ENCODE measurements at regions not wholly inside any gene's neighbourhood (a gene's known extent, or its start where the extent isn't known, plus 50 kb on each side); places are given as distances from the start of the nearest gene placed in this dataset.

DNA sequence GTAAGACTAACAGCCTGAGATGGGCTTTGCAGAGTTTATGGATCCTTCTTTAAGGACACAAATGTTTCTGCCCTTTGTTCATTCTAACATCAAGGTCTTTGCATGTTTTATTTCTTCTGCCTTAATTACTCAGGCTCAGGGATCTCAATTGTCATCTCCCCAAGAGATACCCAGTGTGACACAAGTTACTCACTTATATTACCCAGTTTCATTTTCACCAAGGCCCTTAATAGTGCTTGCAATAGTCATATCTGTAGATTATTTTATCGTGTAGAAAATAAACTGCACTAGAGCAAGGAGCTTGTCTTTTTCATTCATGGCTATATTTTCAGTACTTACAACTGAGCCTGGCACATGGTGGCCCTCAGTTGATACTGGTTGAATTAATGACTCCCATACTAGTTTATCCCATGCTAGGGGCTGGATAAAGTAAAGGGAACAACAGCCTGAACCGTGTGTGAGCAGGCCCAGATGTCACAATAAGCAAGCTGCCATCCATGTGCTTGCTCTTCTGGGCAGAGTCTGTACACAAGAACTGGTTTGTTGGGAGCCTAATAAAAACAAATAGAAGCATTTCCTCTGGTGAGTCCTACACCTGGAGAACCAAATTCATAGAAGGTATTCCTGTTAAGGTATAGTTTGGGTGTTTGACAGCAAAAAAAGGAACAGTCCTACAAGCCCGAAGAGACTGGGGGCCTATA is 112.5 kb upstream of the CD180 start:
- Histone ChIP-seq H4K20me1 (ENCODE audit: low read depth, low read length) (no peaks in the 10 kb centered on the region), H3K4me2 (ENCODE audit: low read depth, low read length, poor library complexity, severe bottlenecking) (no peak overlapping the region), H3K4me3 (ENCODE audit: insufficient read depth, low read length, poor library complexity, severe bottlenecking) (no peak overlapping the region), H3F3A (ENCODE audit: insufficient read depth) (no peaks in the 10 kb centered on the region), H3K27me3 (ENCODE audit: low read length) (no peaks in the 10 kb centered on the region), H3K9ac (ENCODE audit: low read length) (no peak overlapping the region), H3K36me3 (ENCODE audit: low read length) (no peaks in the 10 kb centered on the region), H3K79me2 (ENCODE audit: insufficient read depth, low read length) (no peaks in the 10 kb centered on the region), H3K9me3 (ENCODE audit: insufficient read depth, low read length) (no peaks in the 10 kb centered on the region), H2AFZ (ENCODE audit: low read depth, low read length, severe bottlenecking) (no peak overlapping the region), H3K27ac (ENCODE audit: low read depth, low read length) (no peak overlapping the region), H3K9me2 (replicated peaks; ENCODE audit: insufficient read depth, low read length) (no peaks in the 10 kb centered on the region)
- TF ChIP-seq EZH2phosphoT487 (conservative IDR thresholded peaks at IDR 0.05; ENCODE audit: low read length): no peak
- TF ChIP-seq, protein P1, sequence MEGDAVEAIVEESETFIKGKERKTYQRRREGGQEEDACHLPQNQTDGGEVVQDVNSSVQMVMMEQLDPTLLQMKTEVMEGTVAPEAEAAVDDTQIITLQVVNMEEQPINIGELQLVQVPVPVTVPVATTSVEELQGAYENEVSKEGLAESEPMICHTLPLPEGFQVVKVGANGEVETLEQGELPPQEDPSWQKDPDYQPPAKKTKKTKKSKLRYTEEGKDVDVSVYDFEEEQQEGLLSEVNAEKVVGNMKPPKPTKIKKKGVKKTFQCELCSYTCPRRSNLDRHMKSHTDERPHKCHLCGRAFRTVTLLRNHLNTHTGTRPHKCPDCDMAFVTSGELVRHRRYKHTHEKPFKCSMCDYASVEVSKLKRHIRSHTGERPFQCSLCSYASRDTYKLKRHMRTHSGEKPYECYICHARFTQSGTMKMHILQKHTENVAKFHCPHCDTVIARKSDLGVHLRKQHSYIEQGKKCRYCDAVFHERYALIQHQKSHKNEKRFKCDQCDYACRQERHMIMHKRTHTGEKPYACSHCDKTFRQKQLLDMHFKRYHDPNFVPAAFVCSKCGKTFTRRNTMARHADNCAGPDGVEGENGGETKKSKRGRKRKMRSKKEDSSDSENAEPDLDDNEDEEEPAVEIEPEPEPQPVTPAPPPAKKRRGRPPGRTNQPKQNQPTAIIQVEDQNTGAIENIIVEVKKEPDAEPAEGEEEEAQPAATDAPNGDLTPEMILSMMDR (IDR thresholded peaks at IDR 0.05; ENCODE audit: insufficient read depth, low read length, poor library complexity, severe bottlenecking): no peak

DNA sequence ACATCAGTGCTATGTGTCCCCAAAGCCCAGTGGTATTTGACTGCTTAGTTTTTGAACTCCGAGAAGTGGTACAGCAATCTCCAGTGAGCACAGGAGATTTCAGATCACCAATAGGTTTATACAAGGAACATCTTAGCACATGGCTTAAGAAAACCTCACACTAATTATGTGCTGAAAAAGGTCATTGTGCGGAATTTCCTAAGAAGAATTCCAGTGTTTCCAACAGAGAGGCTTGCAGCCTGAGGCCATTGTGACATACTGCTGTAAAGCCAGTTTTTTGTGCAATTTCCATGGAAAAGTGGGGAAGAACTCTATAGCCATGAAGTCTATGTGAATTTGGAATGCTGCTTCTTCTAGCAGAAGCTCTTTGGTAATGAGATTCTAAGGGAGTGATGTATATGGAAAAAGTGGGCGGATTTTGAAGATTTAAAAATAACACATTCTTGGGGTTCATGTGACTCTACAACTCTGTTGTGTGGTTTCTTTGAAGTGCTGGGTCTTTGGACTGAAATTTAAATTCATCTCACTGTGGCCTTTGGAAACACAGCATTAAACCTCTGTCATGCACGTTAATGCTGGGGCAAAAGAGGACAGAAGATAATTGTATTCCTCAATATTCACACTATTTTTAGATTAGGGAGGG is 110.5 kb upstream of the CD180 start:
- no peaks in the 10 kb centered on the region for H3K9me2 ChIP-seq (replicated peaks; ENCODE audit: insufficient read depth, low read length)
- H3K79me2 ChIP-seq (ENCODE audit: insufficient read depth, low read length): no peaks in the 10 kb centered on the region
- no peak for TF ChIP-seq EZH2phosphoT487 (conservative IDR thresholded peaks at IDR 0.05; ENCODE audit: low read length)
- TF ChIP-seq, protein P1 (IDR thresholded peaks at IDR 0.05; ENCODE audit: insufficient read depth, low read length, poor library complexity, severe bottlenecking): no peak

DNA sequence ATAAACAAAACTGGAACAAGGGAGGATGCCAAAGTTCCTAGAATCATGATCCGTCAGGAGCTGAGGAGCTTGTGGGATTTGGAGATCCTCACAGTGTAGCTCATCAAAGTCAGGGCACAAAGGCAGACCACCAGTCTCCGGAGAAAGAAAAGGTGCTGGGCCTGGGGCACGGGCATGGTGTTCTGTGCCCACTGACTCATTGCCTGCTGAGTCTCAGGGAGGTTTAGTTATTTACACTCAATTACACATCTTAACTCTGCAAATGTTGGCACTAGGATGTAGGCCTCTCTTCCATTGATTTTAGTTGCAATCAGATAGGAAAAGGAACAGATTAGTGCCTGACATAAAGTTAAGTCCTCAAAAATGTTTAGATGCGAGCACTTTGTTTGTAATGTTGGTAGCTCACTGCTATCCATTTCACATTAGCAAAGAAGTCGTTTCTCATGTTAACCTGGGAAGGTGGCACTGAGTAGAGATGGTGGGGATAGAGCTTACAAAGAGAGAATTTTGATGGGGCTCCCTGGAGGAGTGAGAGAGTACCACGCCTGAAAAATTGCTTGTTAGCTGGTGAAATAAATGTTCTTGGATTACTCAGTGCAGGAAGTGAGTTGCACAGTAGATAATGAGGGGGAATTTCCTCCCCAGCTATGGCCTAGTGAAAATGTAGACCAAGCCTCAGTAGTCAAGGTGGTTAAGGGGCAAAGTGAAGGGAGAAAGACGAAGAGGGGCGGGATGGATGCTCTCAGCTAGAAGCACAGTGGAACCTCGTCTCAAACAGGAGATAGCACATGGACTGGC is 109.5 kb upstream of the CD180 start:
- no peaks in the 10 kb centered on the region for H3K9me2 ChIP-seq (replicated peaks; ENCODE audit: insufficient read depth, low read length)
- no peak overlapping the region for H3K9ac ChIP-seq (ENCODE audit: low read length)
- no peak overlapping the region for H2AFZ ChIP-seq (ENCODE audit: low read depth, low read length, severe bottlenecking)
- H4K20me1 ChIP-seq (ENCODE audit: low read depth, low read length): no peaks in the 10 kb centered on the region
- H3K4me3 ChIP-seq (ENCODE audit: insufficient read depth, low read length, poor library complexity, severe bottlenecking): no peak overlapping the region
- no peaks in the 10 kb centered on the region for H3K79me2 ChIP-seq (ENCODE audit: insufficient read depth, low read length)
- no peaks in the 10 kb centered on the region for H3K36me3 ChIP-seq (ENCODE audit: low read length)
- H3K27ac ChIP-seq (ENCODE audit: low read depth, low read length): no peak overlapping the region
- no peak overlapping the region for H3K4me2 ChIP-seq (ENCODE audit: low read depth, low read length, poor library complexity, severe bottlenecking)
- H3F3A ChIP-seq (ENCODE audit: insufficient read depth): no peaks in the 10 kb centered on the region
- no peaks in the 10 kb centered on the region for H3K9me3 ChIP-seq (ENCODE audit: insufficient read depth, low read length)
- no peaks in the 10 kb centered on the region for H3K27me3 ChIP-seq (ENCODE audit: low read length)
- no peak for TF ChIP-seq EZH2phosphoT487 (conservative IDR thresholded peaks at IDR 0.05; ENCODE audit: low read length)
- TF ChIP-seq, protein P1 (IDR thresholded peaks at IDR 0.05; ENCODE audit: insufficient read depth, low read length, poor library complexity, severe bottlenecking): no peak

More for the DNA sequence above, 110.5 kb upstream of the CD180 start:
- H2AFZ ChIP-seq (ENCODE audit: low read depth, low read length, severe bottlenecking): no peak overlapping the region
- H4K20me1 ChIP-seq (ENCODE audit: low read depth, low read length): no peaks in the 10 kb centered on the region
- no peak overlapping the region for H3K27ac ChIP-seq (ENCODE audit: low read depth, low read length)
- no peaks in the 10 kb centered on the region for H3K36me3 ChIP-seq (ENCODE audit: low read length)
- no peak overlapping the region for H3K9ac ChIP-seq (ENCODE audit: low read length)
- H3K9me3 ChIP-seq (ENCODE audit: insufficient read depth, low read length): no peaks in the 10 kb centered on the region
- no peaks in the 10 kb centered on the region for H3F3A ChIP-seq (ENCODE audit: insufficient read depth)
- no peak overlapping the region for H3K4me3 ChIP-seq (ENCODE audit: insufficient read depth, low read length, poor library complexity, severe bottlenecking)
- H3K27me3 ChIP-seq (ENCODE audit: low read length): no peaks in the 10 kb centered on the region
- H3K4me2 ChIP-seq (ENCODE audit: low read depth, low read length, poor library complexity, severe bottlenecking): no peak overlapping the region
